Duodenal mucosa (tissue), 2 donors: ENCODE measurements at regions not wholly inside any gene's neighbourhood (a gene's known extent, or its start where the extent isn't known, plus 50 kb on each side); places are given as distances from the start of the nearest gene placed in this dataset.
"Not testable (repeated sequence)": the region's sequence is repeated elsewhere in the genome, so short reads cannot be mapped to it uniquely, and the experiment has no call there.

ENCODE experiments used
- H3K27ac ChIP-seq: one replicate; pipeline ENCODE4 v1.7.0; 2013; ENCODE audit warnings: low read depth, low read length
- H3K27me3 ChIP-seq, 2 donors: one replicate each; pipeline ENCODE4 v1.7.0; 2013; ENCODE audit warnings: low read length in 2 of 2, control low read depth in 1 of 2; ENCODE audit not compliant: insufficient read depth in 2 of 2, control insufficient read depth in 1 of 2
- H3K36me3 ChIP-seq, 2 donors: one replicate each; pipeline ENCODE4 v1.7.0; 2013; ENCODE audit warnings: low read length in 2 of 2, control low read depth in 1 of 2; ENCODE audit not compliant: insufficient read depth in 2 of 2, control insufficient read depth in 1 of 2
- H3K4me1 ChIP-seq, 2 donors: one replicate each; pipeline ENCODE4 v1.7.0; 2013; ENCODE audit warnings: low read length in 2 of 2, control low read depth in 1 of 2; ENCODE audit not compliant: insufficient read depth in 2 of 2, control insufficient read depth in 1 of 2
- H3K4me3 ChIP-seq, 2 donors: one replicate each; pipeline ENCODE4 v1.7.0; 2013; ENCODE audit warnings: low read length in 2 of 2, low read depth in 1 of 2
- H3K9ac ChIP-seq, 2 donors: one replicate each; pipeline ENCODE4 v1.7.0; 2013; ENCODE audit warnings: low read length in 2 of 2, low read depth in 1 of 2
- H3K9me3 ChIP-seq, 2 donors: one replicate each; pipeline ENCODE4 v1.7.0; 2013; ENCODE audit warnings: low read length in 2 of 2, control low read depth in 1 of 2; ENCODE audit not compliant: control insufficient read depth in 1 of 2

GRCh38 chr1:196009362-196009761 is 598.9 kb downstream of the KCNT2 start:
- H3K4me3 ChIP-seq, result no peak overlapping the region
- no peaks in the 10 kb centered on the region for H3K36me3 ChIP-seq
- H3K27me3 ChIP-seq, result no peaks in the 10 kb centered on the region
- H3K9ac ChIP-seq, result no peak overlapping the region
- no peak overlapping the region for H3K27ac ChIP-seq
- H3K9me3 ChIP-seq, result no peaks in the 10 kb centered on the region
- H3K4me1 ChIP-seq, result no peaks in the 10 kb centered on the region

- no peak overlapping the region for H3K27ac ChIP-seq
- no peak overlapping the region for H3K9ac ChIP-seq
- H3K9me3 ChIP-seq, result no peaks in the 10 kb centered on the region
- no peaks in the 10 kb centered on the region for H3K4me1 ChIP-seq
- no peak overlapping the region for H3K4me3 ChIP-seq
- H3K36me3 ChIP-seq, result no peaks in the 10 kb centered on the region
- no peaks in the 10 kb centered on the region for H3K27me3 ChIP-seq
Measured at GRCh38 chr1:196007763-196008162, 600.5 kb downstream of the KCNT2 start.

- no peak overlapping the region for H3K4me3 ChIP-seq
- no peaks in the 10 kb centered on the region for H3K27me3 ChIP-seq
- no peaks in the 10 kb centered on the region for H3K4me1 ChIP-seq
- no peak overlapping the region for H3K27ac ChIP-seq
- H3K9ac ChIP-seq, result no peak overlapping the region
- H3K9me3 ChIP-seq, result no peaks in the 10 kb centered on the region
- H3K36me3 ChIP-seq, result no peaks in the 10 kb centered on the region
Measured at GRCh38 chr1:196005426-196005825, 602.8 kb downstream of the KCNT2 start.

GRCh38 chr1:196004388-196004787 is 603.9 kb downstream of the KCNT2 start:
- not testable (repeated sequence) for H3K27me3 ChIP-seq, H3K4me1 ChIP-seq, H3K9me3 ChIP-seq, H3K27ac ChIP-seq, H3K9ac ChIP-seq, H3K4me3 ChIP-seq, H3K36me3 ChIP-seq

- no peak overlapping the region for H3K4me3 ChIP-seq
- no peaks in the 10 kb centered on the region for H3K4me1 ChIP-seq
- H3K9me3 ChIP-seq, result no peaks in the 10 kb centered on the region
- H3K36me3 ChIP-seq, result no peaks in the 10 kb centered on the region
- no peak overlapping the region for H3K27ac ChIP-seq
- H3K27me3 ChIP-seq, result no peaks in the 10 kb centered on the region
- no peak overlapping the region for H3K9ac ChIP-seq
Measured at GRCh38 chr1:196002906-196003305, 605.3 kb downstream of the KCNT2 start.

GRCh38 chr1:196002296-196002695 is 605.9 kb downstream of the KCNT2 start:
- not testable (repeated sequence) for H3K9me3 ChIP-seq, H3K27ac ChIP-seq, H3K27me3 ChIP-seq, H3K9ac ChIP-seq, H3K4me3 ChIP-seq, H3K36me3 ChIP-seq, H3K4me1 ChIP-seq

GRCh38 chr1:196001188-196001587 is 607.1 kb downstream of the KCNT2 start:
- H3K9ac ChIP-seq, result no peak overlapping the region
- H3K27me3 ChIP-seq, result no peaks in the 10 kb centered on the region
- no peak overlapping the region for H3K27ac ChIP-seq
- H3K4me3 ChIP-seq, result no peak overlapping the region
- H3K36me3 ChIP-seq, result no peaks in the 10 kb centered on the region
- no peaks in the 10 kb centered on the region for H3K9me3 ChIP-seq
- H3K4me1 ChIP-seq, result no peaks in the 10 kb centered on the region

- no peaks in the 10 kb centered on the region for H3K4me1 ChIP-seq
- H3K9ac ChIP-seq, result no peak overlapping the region
- no peak overlapping the region for H3K27ac ChIP-seq
- no peaks in the 10 kb centered on the region for H3K27me3 ChIP-seq
- no peaks in the 10 kb centered on the region for H3K9me3 ChIP-seq
- no peaks in the 10 kb centered on the region for H3K36me3 ChIP-seq
- no peak overlapping the region for H3K4me3 ChIP-seq
Measured at GRCh38 chr1:195999022-195999421, 609.2 kb downstream of the KCNT2 start.

GRCh38 chr1:195981448-195982139 is 626.6 kb downstream of the KCNT2 start:
- H3K4me1 ChIP-seq, result no peaks in the 10 kb centered on the region
- H3K36me3 ChIP-seq, result no peaks in the 10 kb centered on the region
- no peak overlapping the region for H3K27ac ChIP-seq
- H3K27me3 ChIP-seq, result no peaks in the 10 kb centered on the region
- H3K9ac ChIP-seq, result no peak overlapping the region
- no peaks in the 10 kb centered on the region for H3K9me3 ChIP-seq
- H3K4me3 ChIP-seq, result no peak overlapping the region

- no peaks in the 10 kb centered on the region for H3K36me3 ChIP-seq
- no peaks in the 10 kb centered on the region for H3K9me3 ChIP-seq
- H3K27me3 ChIP-seq, result no peaks in the 10 kb centered on the region
- no peaks in the 10 kb centered on the region for H3K4me1 ChIP-seq
- no peak overlapping the region for H3K4me3 ChIP-seq
- no peak overlapping the region for H3K27ac ChIP-seq
- no peak overlapping the region for H3K9ac ChIP-seq
Measured at GRCh38 chr1:195979646-195980045, 628.6 kb downstream of the KCNT2 start.
